ENCODE measurements at regions not wholly inside any gene's neighbourhood (a gene's known extent, or its start where the extent isn't known, plus 50 kb on each side); places are given as distances from the start of the nearest gene placed in this dataset.

GRCh38 chr4:31896349-31896748 lies 1176.2 kb downstream of the PCDH7 start:
- H3K4me2 ChIP-seq: no peak overlapping the region
- no peaks in the 10 kb centered on the region for H3K4me1 ChIP-seq (ENCODE audit: insufficient read depth)
- H3K4me3 ChIP-seq: no peak overlapping the region
- no peak overlapping the region for H3K27ac ChIP-seq
- H3K36me3 ChIP-seq (replicated peaks; ENCODE audit: insufficient read depth, low read depth): no peaks in the 10 kb centered on the region
- no peaks in the 10 kb centered on the region for H3K9me2 ChIP-seq (replicated peaks; ENCODE audit: insufficient read depth)
- no peaks in the 10 kb centered on the region for H3K79me2 ChIP-seq
- H4K20me1 ChIP-seq (ENCODE audit: insufficient read depth, poor library complexity, severe bottlenecking): no peaks in the 10 kb centered on the region
- TF ChIP-seq EZH2 (IDR thresholded peaks at IDR 0.05; ENCODE audit: borderline replicate concordance): no peak
- TF ChIP-seq EZH2phosphoT487 (IDR thresholded peaks at IDR 0.05; ENCODE audit: low read depth, severe bottlenecking, unreplicated experiment): no peak
- TF ChIP-seq, protein P1, sequence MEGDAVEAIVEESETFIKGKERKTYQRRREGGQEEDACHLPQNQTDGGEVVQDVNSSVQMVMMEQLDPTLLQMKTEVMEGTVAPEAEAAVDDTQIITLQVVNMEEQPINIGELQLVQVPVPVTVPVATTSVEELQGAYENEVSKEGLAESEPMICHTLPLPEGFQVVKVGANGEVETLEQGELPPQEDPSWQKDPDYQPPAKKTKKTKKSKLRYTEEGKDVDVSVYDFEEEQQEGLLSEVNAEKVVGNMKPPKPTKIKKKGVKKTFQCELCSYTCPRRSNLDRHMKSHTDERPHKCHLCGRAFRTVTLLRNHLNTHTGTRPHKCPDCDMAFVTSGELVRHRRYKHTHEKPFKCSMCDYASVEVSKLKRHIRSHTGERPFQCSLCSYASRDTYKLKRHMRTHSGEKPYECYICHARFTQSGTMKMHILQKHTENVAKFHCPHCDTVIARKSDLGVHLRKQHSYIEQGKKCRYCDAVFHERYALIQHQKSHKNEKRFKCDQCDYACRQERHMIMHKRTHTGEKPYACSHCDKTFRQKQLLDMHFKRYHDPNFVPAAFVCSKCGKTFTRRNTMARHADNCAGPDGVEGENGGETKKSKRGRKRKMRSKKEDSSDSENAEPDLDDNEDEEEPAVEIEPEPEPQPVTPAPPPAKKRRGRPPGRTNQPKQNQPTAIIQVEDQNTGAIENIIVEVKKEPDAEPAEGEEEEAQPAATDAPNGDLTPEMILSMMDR (IDR thresholded peaks at IDR 0.05; ENCODE audit: poor library complexity): no peak
- DNase-seq (ENCODE audit: low spot score): no peak
- no peaks in the 10 kb centered on the region for H3K9me3 ChIP-seq (ENCODE audit: low read depth)
- H3K27me3 ChIP-seq: no peaks in the 10 kb centered on the region
- H2AFZ ChIP-seq: no peak overlapping the region

DNA sequence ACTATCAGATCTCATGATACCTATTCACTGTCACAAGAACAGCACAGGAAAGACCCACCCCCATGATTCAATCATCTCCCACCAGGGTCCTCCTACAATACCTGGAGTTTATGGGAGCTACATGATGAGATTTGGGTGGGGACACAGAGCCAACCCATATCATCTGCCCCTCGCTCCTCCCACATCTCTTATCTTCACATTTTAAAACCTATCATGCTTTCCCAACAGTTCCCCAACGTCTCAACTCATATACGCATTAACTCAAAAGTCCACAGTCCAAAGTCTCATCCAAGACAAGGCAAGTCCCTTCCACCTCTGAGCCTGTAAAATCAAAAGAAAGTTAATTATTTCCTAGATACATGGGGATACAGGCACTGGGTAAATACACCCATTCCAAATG lies 1185.2 kb downstream of the PCDH7 start:
- Histone ChIP-seq H3K79me2 (no peaks in the 10 kb centered on the region), H3K27me3 (no peaks in the 10 kb centered on the region), H4K20me1 (ENCODE audit: insufficient read depth, poor library complexity, severe bottlenecking) (no peaks in the 10 kb centered on the region), H2AFZ (no peak overlapping the region), H3K4me1 (ENCODE audit: insufficient read depth) (no peaks in the 10 kb centered on the region), H3K9me3 (ENCODE audit: low read depth) (no peaks in the 10 kb centered on the region), H3K27ac (no peak overlapping the region), H3K36me3 (replicated peaks; ENCODE audit: insufficient read depth, low read depth) (no peaks in the 10 kb centered on the region), H3K4me2 (no peak overlapping the region), H3K9me2 (replicated peaks; ENCODE audit: insufficient read depth) (no peaks in the 10 kb centered on the region), H3K4me3 (no peak overlapping the region)
- no peak for TF ChIP-seq EZH2phosphoT487 (IDR thresholded peaks at IDR 0.05; ENCODE audit: low read depth, severe bottlenecking, unreplicated experiment)
- TF ChIP-seq EZH2 (IDR thresholded peaks at IDR 0.05; ENCODE audit: borderline replicate concordance): no peak
- TF ChIP-seq, protein P1 (IDR thresholded peaks at IDR 0.05; ENCODE audit: poor library complexity): no peak
- WGBS (ENCODE audit: low lambda C conversion rate, missing lambda C conversion rate): 65% methylated on average over 3 of the region's 3 CpGs
- DNase-seq (ENCODE audit: low spot score): peak; percentile 8

- no peaks in the 10 kb centered on the region for H3K9me2 ChIP-seq (replicated peaks; ENCODE audit: insufficient read depth)
- no peak overlapping the region for H3K4me3 ChIP-seq
- H3K4me1 ChIP-seq (ENCODE audit: insufficient read depth): no peaks in the 10 kb centered on the region
- no peak overlapping the region for H3K27ac ChIP-seq
- no peaks in the 10 kb centered on the region for H3K9me3 ChIP-seq (ENCODE audit: low read depth)
- H2AFZ ChIP-seq: no peak overlapping the region
- 55% methylated on average over 3 of the region's 3 CpGs for WGBS (ENCODE audit: low lambda C conversion rate, missing lambda C conversion rate)
- H3K27me3 ChIP-seq: no peaks in the 10 kb centered on the region
- H4K20me1 ChIP-seq (ENCODE audit: insufficient read depth, poor library complexity, severe bottlenecking): no peaks in the 10 kb centered on the region
- no peak for DNase-seq (ENCODE audit: low spot score)
- no peaks in the 10 kb centered on the region for H3K36me3 ChIP-seq (replicated peaks; ENCODE audit: insufficient read depth, low read depth)
- no peak overlapping the region for H3K4me2 ChIP-seq
- no peaks in the 10 kb centered on the region for H3K79me2 ChIP-seq
- TF ChIP-seq, protein P1 (IDR thresholded peaks at IDR 0.05; ENCODE audit: poor library complexity): no peak
- TF ChIP-seq EZH2 (IDR thresholded peaks at IDR 0.05; ENCODE audit: borderline replicate concordance) (no peak), EZH2phosphoT487 (IDR thresholded peaks at IDR 0.05; ENCODE audit: low read depth, severe bottlenecking, unreplicated experiment) (no peak)
Measured at GRCh38 chr4:31908261-31908660, 1188.1 kb downstream of the PCDH7 start.

- no peaks in the 10 kb centered on the region for H3K27me3 ChIP-seq
- no peaks in the 10 kb centered on the region for H3K9me2 ChIP-seq (replicated peaks; ENCODE audit: insufficient read depth)
- no peaks in the 10 kb centered on the region for H3K9me3 ChIP-seq (ENCODE audit: low read depth)
- 94% methylated on average over 1 of the region's 1 CpG for WGBS (ENCODE audit: low lambda C conversion rate, missing lambda C conversion rate)
- H3K4me2 ChIP-seq: no peak overlapping the region
- no peaks in the 10 kb centered on the region for H3K79me2 ChIP-seq
- H3K36me3 ChIP-seq (replicated peaks; ENCODE audit: insufficient read depth, low read depth): no peaks in the 10 kb centered on the region
- DNase-seq (ENCODE audit: low spot score): no peak
- no peak overlapping the region for H3K4me3 ChIP-seq
- no peak for TF ChIP-seq EZH2phosphoT487 (IDR thresholded peaks at IDR 0.05; ENCODE audit: low read depth, severe bottlenecking, unreplicated experiment)
- TF ChIP-seq, protein P1 (IDR thresholded peaks at IDR 0.05; ENCODE audit: poor library complexity): no peak
- no peak for TF ChIP-seq EZH2 (IDR thresholded peaks at IDR 0.05; ENCODE audit: borderline replicate concordance)
- H3K27ac ChIP-seq: no peak overlapping the region
- no peak overlapping the region for H2AFZ ChIP-seq
- H3K4me1 ChIP-seq (ENCODE audit: insufficient read depth): no peaks in the 10 kb centered on the region
- H4K20me1 ChIP-seq (ENCODE audit: insufficient read depth, poor library complexity, severe bottlenecking): no peaks in the 10 kb centered on the region
Measured at GRCh38 chr4:31917334-31917733, 1197.2 kb downstream of the PCDH7 start.
